ENCODE measurements at regions not wholly inside any gene's neighbourhood (a gene's known extent, or its start where the extent isn't known, plus 50 kb on each side); places are given as distances from the start of the nearest gene placed in this dataset.

GRCh38 chr1:37284053-37284452, 190.3 kb upstream of the ZC3H12A start:
- DNase-seq: no peak

- no peak for DNase-seq
Measured at GRCh38 chr1:37286881-37287280, 187.5 kb upstream of the ZC3H12A start.

GRCh38 chr1:37288900-37289299, 185.5 kb upstream of the ZC3H12A start:
- peak; percentile 62 for DNase-seq

GRCh38 chr1:37290718-37291117, 183.7 kb upstream of the ZC3H12A start:
- DNase-seq: no peak

DNA sequence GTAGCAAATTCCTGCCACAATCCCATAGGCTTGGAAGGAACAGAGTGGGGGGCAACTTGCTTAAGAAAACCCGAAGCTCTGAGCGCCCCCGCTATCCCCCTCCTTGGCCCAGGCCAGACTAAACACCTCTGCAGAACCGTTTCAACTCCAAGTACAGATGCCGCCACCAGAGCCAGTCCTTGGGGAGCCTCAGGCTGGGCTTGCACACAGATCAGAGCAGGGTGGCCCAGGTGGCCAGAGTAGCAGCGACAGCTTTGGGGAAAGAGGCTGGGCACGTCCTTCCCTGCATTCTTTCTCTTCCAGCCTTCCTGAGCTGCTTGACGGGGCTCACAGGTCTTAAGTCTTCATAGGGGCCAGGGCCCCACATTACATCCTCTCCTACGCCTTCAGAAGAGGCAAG, 181.6 kb upstream of the ZC3H12A start:
- no peak for DNase-seq

- DNase-seq: no peak
Measured at GRCh38 chr1:37294096-37294495, 180.3 kb upstream of the ZC3H12A start.

DNA sequence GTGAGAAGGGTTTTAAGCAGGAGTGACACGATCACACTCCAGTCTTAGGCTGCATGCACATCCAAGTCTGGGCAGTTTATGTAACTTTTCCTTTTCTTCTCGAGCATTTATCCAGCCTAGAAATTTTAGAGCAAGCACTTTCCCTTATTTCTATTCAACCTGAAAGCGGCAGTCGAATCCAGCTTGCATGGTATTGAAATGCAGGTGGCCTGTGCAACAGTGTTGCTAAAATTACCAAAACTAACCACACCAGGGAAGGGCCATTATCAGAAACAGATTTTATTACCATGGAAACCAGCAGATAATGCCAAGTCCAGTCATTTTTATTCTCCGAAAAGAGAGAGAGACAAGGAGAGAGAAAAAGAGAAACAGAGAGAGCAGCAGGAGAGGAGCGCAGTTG, 179.9 kb upstream of the ZC3H12A start:
- no peak for DNase-seq

DNA sequence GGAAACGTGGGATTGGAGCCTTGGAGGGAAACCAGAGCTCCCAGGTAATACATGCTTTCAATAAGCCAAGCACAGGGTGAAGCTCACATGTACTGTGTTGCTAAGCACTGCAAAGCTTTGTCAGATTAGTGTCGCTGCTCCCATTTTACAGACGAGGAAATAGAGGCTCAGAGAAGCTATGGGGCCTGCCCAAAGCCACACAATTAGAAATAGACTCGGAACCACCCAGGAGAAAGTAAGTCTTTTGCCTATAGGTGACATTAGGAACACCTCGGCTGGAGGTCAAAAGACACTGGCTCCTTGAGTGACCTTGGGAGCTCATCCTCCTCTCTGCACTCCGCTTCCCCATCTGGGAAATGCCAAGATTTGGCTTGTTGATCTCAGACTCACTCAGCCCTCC, 175.6 kb upstream of the ZC3H12A start:
- no peak for DNase-seq

DNA sequence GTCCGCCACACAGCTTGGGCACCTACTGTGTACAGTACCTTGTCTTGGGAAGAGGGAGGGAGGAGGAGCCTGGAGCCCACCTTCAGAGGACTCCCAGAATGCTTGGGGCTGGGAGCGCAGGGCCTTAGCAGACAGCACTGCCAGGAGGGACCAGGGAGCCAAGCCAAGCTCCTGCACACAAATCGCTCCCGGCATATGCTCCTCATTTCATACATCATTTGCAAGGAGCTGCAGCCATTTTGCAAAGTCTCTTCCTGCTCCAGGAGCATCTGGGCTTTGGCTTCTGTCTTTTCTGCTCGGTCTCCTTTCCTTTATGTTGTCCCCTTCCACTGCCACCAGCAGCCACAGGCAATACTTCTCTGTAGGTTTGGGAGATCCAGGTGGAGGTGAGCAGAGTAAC, 175.2 kb upstream of the ZC3H12A start:
- no peak for DNase-seq

GRCh38 chr1:37303884-37304574, 170.4 kb upstream of the ZC3H12A start:
- no peak for DNase-seq

DNA sequence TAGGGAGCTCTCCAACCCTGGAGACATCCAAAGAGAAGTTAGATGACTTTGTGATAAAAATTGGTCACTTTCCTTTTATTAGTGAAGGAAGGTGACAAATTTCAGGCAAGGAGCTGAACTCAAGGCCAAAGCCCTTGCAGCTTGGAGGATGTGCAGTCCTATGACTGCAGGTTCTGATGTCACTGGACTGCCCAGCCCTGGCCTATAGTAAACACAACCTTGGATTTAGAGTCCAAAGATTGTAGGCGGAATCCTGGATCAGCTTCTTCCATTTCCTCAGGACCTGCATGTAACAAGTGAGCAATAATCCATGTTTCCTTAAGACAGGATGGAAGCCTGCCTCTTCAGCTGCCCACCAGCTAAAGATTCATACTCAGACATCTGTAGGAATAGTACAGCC, 169.3 kb upstream of the ZC3H12A start:
- no peak for DNase-seq

- DNase-seq: no peak
Measured at GRCh38 chr1:37305841-37306240, 168.5 kb upstream of the ZC3H12A start.

GRCh38 chr1:37306461-37306860, 167.9 kb upstream of the ZC3H12A start:
- DNase-seq: no peak

DNA sequence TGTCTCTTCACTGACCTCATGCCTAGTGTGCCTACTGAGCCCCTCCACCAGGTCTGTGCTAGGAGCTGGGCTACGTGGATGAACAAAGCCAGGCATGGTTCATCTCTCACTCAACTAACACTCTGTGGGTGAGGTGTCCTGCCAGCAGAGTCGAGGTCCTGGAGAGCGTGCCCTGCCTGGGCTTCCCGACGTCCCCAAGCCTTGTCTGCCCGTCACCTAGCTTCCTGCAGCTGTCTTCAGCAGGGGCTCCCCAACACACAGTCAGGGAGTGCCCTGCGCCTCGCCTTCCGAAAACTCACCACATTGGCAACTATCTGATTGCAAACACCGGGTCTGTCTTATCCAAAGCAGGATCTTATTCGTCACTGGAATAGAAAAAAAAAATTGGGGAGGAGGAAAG, 167.5 kb upstream of the ZC3H12A start:
- DNase-seq: no peak

- no peak for DNase-seq
Measured at GRCh38 chr1:37308031-37308960, 166.1 kb upstream of the ZC3H12A start.

DNA sequence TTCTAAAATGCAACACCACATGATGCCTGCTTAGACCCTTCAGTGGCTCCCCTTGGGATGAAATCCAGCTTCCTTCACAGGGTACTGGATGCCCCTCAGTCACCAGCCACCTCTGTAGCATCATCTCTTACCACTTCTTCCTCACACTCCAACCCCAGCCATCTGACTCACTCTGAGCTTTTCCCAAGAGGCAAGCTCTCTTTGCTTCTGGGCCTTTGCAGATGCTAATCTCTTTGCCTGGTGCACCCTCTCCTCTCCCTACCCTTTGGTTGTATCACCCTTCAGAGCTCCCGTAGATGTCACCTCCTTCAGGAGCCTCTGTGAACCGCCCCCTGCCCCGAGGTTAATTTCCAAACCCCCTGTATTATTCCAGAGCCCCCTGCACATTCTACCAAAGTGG, 164.8 kb upstream of the ZC3H12A start:
- DNase-seq: no peak

DNA sequence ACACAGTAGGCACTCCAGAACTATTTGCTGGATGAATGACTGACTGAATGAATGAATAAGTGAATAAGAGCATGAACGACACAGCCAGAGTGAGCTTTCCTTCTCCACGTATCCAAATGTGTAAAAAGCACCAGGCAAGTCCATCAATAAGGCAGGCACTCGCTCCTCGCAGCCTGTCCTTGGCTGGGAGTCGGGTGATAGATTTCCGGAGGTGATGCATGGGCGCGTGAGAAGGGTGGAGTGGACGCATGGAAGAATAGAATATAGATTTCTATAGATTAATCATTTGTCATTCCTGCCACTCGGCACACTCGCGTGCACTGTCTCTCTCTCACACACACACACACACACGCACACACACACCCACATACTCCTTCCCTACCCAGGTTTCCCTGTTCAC, 164.3 kb upstream of the ZC3H12A start:
- no peak for DNase-seq

DNA sequence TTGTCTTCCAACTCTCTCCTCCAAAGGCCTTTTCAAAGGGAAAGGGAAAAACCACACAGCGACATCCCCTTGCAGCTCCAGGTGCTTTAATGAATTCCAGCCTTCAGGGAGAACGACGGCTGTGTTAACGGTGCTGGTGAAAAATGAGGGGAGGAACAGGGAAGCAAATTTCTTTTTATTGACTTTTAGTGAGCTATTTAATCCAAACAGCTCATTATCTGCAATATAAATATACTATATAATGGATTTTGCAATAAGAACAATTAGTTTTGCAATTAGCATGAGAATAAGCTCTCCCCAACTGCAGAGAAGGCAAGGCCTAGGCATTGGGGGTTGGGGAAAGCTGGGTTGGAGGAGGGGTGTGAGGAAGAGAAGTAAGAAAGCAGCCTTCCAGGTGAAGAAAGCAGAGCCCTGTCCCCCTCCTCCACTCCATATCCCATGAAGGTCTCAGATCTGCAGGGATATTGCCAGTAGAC, 159.0 kb upstream of the ZC3H12A start:
- no peak for DNase-seq

- DNase-seq: no peak
Measured at GRCh38 chr1:37317870-37318467, 156.4 kb upstream of the ZC3H12A start.

GRCh38 chr1:37318490-37318889, 155.9 kb upstream of the ZC3H12A start:
- DNase-seq: no peak

DNA sequence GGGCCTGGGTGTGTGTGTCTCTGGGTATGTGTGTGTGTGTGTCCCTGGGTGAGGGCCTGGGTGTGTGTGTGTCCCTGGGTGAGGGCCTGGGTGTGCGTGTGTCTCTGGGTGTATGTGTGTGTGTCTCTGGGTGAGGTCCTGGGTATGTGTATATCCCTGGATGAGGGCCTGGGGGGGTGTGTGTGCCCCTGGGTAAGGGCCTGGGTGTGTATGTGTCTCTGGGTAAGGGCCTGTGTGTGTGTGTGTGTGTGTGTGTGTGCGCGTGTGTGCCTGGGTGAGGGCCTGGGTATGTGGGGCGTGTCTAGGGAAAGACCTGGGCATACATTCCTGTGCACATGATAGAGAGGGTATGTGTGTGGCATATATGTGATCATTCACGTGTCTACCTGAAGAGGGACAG, 155.1 kb upstream of the ZC3H12A start:
- DNase-seq: no peak

DNA sequence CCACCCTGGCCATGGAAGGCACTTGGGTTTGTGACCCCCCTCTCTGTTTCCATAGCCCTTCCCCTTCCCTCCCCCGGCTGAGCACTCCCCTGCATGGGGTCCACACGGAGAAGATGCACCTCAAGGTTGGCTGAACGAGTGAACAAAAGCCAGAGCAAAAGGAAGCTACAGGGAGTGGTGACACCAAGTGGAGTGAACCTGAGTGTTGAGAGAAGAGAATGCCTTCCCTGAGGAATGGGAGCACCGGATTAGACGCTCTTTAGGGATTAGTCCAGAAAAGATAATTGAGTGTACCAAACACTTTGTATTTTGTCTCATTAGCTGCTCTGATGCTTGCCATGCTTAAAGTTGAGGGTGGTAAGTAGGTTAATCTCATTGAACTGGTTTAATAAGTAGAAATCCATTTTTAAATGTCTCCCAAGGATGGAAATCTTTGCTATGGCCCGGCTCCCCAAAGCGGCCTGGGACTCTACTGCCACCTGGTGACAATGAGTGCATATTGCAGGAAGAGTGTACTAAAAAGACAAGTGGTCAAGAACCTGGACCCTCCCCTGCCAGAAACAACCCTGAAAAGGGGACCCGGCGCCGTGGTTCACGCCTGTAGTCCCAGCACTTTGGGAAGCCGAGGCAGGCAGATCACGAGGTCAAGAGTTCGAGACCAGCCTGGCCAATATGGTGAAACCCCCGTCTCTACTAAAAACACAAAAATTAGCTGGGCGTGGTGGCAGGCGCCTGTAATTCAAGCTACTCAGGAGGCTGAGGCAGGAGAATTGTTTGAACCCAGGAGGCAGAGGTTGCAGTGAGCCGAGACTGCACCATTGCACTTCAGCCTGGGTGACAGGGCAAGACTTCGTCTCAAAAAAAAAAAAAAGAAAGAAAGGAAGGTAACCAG, 150.6 kb upstream of the ZC3H12A start:
- peak; percentile 57 for DNase-seq

- no peak for DNase-seq
Measured at GRCh38 chr1:37325010-37325409, 149.4 kb upstream of the ZC3H12A start.
